Femur (tissue), 1 donor: ENCODE measurements at regions not wholly inside any gene's neighbourhood (a gene's known extent, or its start where the extent isn't known, plus 50 kb on each side); places are given as distances from the start of the nearest gene placed in this dataset.

Source experiments
- DNase-seq: peaks from one replicate; pipeline ENCODE4 v3.0.0-alpha.2; 2017

GRCh38 chr1:209367061-209367772 lies 216.3 kb upstream of the CAMK1G start:
- DNase-seq = no peak

DNA sequence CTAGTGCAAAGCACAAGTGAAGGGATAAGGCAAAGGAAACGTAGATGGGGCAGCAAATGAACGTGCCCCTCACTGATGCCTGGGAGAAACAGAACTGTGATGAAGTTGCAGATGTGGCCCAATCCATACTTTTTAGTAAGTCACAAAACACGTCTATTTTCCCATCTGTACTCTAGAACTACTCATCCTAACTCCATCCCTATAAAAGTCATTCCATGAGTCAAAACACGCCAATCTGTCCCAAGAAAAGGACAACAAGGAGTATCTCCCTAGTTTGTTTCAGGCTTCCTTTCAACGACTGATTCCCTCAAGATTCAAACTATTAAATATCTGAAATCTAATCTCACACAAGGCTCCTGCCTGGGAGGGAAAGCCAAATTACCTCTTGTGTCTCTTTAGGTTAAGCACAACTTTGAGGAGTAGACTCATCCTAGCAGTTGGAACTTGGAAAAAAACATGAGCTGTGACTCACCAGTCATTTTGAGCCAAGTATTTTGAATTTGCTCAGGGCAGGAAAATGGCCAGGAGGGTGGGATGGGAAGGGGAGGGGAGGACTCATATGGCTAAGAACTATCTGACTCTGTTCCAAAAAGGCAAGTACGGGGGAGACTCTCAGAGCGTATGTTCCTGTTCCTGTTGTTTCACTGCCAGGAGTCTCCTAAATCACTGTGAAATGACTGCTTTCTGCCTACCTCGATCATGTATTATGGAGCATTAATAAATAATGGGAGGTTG lies 214.5 kb upstream of the CAMK1G start:
- peak; percentile 84 for DNase-seq

- no peak for DNase-seq
Measured at GRCh38 chr1:209370241-209370995, 213.1 kb upstream of the CAMK1G start.

GRCh38 chr1:209375097-209375496 lies 208.4 kb upstream of the CAMK1G start:
- no peak for DNase-seq

GRCh38 chr1:209375671-209376365 lies 207.7 kb upstream of the CAMK1G start:
- DNase-seq = no peak

GRCh38 chr1:209376774-209377173 lies 206.7 kb upstream of the CAMK1G start:
- no peak for DNase-seq

DNA sequence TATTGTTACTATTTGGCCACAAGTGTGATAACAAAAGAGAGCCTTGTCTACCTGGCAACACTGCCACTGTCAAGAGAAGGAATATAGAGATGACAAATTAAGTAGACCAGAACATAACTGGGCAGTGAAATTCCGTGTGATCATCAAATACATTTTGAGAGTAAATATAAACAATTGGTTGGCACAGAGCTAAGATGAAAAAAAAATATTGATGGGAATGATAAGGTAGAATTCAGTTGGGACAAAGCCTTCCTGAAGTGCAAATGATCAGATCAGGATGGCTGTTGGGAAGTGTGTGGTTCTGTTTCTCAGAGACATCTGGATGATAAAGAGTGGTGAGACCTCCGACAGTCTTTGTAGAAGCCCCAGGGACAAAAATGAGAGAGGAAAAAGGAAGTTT lies 205.5 kb upstream of the CAMK1G start:
- DNase-seq = no peak

GRCh38 chr1:209379280-209379679 lies 204.2 kb upstream of the CAMK1G start:
- no peak for DNase-seq

GRCh38 chr1:209380420-209380819 lies 203.1 kb upstream of the CAMK1G start:
- DNase-seq = no peak

DNA sequence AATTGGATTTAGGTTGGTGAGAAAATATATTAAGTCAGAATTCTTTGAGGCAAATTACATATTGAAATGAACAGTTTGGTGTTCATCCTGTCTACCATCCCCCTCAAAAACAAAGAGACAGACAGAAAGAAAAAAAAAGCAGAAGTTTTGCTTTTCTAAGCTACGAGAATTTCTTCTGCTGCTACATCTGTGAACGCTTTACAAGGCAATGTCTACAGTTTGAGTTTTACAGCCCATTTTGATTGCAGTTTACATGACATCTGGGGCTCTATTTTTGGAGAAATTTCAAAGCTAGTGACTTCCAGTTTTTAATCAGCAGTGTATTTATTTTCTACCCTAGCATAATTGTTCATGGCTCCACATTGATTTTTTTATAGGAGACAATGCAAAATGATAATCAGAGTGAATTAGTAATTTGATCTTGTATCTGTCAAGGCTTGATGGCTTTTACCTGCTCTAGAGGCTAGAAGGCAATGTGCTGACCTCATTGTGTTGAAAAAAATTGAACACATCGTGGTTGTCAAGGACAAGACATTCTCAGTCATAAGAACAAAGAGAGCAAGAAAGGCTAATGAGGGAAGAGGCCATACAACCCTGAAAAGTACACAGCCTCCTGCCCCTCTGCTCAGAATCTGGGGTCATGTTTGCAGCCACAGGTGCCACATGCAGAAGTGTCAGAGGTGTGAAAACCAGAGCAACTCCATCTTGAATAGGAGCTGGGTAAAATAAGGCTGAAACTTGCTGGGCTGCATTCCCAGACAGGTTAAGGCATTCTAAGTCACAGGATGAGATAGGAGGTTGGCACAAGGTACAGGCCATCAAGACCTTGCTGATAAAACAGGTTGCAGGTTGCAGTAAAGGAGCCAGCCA lies 201.0 kb upstream of the CAMK1G start:
- no peak for DNase-seq

DNA sequence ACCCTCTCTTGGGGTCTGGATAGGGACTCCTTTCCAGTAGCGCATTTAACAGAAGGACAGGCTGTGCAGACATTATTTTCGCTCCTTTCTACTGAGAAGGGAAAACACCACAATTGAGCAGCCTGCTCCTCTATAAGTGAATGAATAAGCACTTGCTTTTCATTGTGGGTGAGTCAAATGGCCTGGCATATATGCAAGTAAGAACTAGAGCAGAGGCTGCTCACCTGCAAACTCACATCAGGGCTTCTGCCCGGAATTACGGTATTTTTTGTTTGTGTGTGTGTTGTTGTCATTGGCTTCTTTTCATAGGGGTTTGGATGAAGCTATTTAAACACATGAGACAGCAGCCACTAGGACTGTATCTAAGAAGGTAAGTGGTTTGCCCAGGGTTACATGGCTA lies 200.1 kb upstream of the CAMK1G start:
- DNase-seq = no peak

DNA sequence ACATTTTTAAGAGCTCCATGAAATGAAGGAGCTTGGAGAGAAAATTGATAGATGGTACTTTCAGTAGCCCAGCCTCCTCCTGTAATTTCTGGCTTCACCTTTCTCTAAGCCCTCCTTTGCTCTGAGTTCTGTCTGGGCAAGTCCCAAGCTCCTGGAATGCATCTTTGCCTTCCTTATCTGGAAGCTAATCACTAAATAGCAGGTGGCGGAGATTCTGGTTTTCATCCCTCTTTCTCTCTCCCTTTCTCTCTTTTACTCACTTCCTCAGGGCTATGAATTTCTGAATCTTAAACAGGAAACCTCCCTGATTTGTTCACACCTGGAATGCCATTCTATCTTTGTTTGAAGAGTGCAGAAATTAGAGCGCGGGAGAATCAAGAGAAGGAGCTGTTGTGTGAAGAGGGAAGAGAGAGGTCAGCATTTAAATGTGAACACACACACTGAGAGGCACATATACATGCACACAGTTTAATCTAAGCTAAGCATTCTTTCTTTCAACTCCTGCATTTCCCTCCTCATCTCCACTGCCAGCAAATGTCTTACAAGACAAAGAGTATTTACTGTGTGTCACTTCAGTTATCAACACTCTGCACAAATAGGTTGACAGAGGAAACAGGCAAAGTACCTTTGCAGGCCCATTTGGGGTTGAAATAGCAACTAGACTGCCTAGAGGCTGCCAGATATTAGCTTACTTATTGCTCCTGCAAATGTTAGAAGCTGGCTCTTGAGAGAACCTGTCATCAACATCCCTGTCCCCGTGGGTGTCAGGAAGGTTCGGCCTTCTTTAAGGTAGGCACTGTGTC lies 199.4 kb upstream of the CAMK1G start:
- no peak for DNase-seq

- no peak for DNase-seq
Measured at GRCh38 chr1:209384710-209385550, 198.6 kb upstream of the CAMK1G start.

DNA sequence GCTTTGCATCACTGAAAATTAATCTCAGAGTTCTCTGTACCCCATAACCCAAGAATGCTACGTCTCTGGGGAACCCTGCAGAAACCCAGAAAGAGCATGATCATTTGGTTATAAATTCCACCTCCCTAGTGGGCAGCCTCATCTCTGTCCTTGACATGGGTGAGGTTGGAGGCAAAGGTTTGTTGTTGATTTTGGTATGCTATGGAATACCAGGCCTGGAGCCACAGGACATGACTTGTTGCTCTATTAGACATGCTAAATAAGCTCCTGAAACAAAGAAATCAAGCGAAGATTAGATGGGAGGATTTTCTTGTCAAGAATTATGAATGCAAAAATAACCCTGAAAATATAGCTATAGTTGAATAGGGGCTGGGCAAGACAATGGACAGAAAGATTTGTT lies 197.4 kb upstream of the CAMK1G start:
- no peak for DNase-seq

DNA sequence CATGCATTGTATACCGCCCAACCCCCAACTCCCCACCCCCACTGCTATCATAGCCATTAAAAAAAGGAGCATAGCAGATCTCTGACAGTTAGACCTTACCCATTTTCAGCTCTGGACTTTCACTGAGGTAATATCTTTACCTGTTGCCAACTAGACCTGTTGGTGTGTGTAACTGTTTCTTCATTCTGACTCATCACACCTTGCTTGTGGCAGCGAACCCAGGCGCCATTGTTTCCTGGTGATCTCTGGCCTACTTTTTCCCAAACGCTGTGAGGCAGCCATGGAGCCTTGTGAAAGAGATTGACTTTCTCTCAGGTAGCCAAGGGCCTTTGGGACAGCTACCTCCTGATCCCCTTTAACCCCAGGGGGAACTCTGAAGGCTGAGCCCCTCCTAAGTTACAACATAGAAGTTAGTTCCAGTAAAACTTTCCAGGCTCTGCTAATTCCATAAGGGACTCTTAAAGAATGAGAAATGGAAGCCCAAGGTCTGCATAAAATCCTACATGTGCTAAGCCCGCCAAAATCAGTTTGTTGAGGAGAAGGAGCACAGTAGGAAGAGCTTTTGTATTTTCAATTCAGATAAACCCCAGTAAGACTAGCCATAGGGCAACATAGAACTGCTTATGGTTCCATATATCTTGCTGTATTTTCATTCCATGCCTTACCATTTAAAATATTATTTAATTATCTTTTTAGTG lies 196.1 kb upstream of the CAMK1G start:
- no peak for DNase-seq

GRCh38 chr1:209387969-209388329 lies 195.6 kb upstream of the CAMK1G start:
- DNase-seq = no peak

- DNase-seq = no peak
Measured at GRCh38 chr1:209388358-209388757, 195.2 kb upstream of the CAMK1G start.

DNA sequence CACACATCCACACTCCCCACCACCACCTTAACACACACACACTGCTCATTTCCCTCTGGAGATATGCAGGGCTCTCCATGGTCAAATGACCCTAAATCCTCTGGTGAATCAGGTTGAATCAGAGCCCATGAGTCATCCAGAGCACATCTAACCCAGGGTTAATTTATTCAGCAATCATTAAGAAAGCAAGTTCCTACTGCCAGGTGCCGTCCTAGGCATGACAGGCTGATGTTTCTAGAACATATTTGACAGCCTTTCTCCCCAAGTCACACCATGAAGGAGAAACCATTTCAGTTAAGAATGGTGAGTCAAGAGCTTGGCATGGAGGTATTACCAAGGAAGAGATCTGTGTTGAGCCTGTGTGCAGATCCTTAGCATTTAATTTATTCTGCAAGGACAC lies 194.3 kb upstream of the CAMK1G start:
- no peak for DNase-seq

GRCh38 chr1:209389975-209390374 lies 193.5 kb upstream of the CAMK1G start:
- DNase-seq = no peak

DNA sequence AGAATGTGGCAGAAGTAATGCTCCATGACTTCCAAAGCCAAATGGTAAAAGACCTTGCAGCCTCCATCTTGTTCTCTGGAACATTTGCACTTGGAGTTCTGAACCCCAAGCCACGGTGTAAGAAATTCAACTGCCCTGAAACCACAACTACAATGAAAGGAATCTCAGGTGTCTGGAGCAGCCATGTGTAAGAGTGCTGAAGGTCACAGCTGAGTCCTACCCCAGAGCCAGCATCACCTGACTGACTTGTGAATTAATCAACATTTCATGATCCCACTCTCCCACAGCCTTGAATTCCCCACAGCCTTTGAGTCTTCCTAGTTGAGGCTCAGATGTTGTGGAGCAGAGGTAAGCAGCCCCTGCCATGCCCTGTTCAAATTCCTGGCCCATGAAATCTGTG lies 192.8 kb upstream of the CAMK1G start:
- DNase-seq = no peak
